ENCODE measurements at regions not wholly inside any gene's neighbourhood (a gene's known extent, or its start where the extent isn't known, plus 50 kb on each side); places are given as distances from the start of the nearest gene placed in this dataset.
"Not testable (repeated sequence)": the region's sequence is repeated elsewhere in the genome, so short reads cannot be mapped to it uniquely, and the experiment has no call there.

GRCh38 chr9:81798606-81799005 is 109.3 kb upstream of the TLE1 start:
- in situ Hi-C loops (cut with HindIII; ENCODE audit: low pct_ligation_motif_present, low pct_unique_long_range_greater_than_20kb, low sequenced_read_pairs): no loop called here
- DNase-seq: no peak

GRCh38 chr9:81801190-81801589 is 111.8 kb upstream of the TLE1 start:
- DNase-seq: peak; percentile 15
- in situ Hi-C loops (cut with HindIII; ENCODE audit: low pct_ligation_motif_present, low pct_unique_long_range_greater_than_20kb, low sequenced_read_pairs): no loop called here

GRCh38 chr9:81804306-81804705 is 115.0 kb upstream of the TLE1 start:
- no peak for DNase-seq
- in situ Hi-C loops (cut with HindIII; ENCODE audit: low pct_ligation_motif_present, low pct_unique_long_range_greater_than_20kb, low sequenced_read_pairs): no loop called here

- DNase-seq; in situ Hi-C loops (cut with HindIII; ENCODE audit: low pct_ligation_motif_present, low pct_unique_long_range_greater_than_20kb, low sequenced_read_pairs): not testable (repeated sequence)
Observed at GRCh38 chr9:81811688-81812087, 116.5 kb upstream of the SPATA31D4 start.

- in situ Hi-C loops (cut with HindIII; ENCODE audit: low pct_ligation_motif_present, low pct_unique_long_range_greater_than_20kb, low sequenced_read_pairs): no loop called here
- DNase-seq: no peak
Observed at GRCh38 chr9:81814401-81814793, 113.8 kb upstream of the SPATA31D4 start.

GRCh38 chr9:81814794-81815464 is 113.3 kb upstream of the SPATA31D4 start:
- in situ Hi-C loops (cut with HindIII; ENCODE audit: low pct_ligation_motif_present, low pct_unique_long_range_greater_than_20kb, low sequenced_read_pairs): no loop called here
- DNase-seq: no peak

GRCh38 chr9:81815781-81816180 is 112.4 kb upstream of the SPATA31D4 start:
- in situ Hi-C loops (cut with HindIII; ENCODE audit: low pct_ligation_motif_present, low pct_unique_long_range_greater_than_20kb, low sequenced_read_pairs): no loop called here
- no peak for DNase-seq

GRCh38 chr9:81819155-81819554 is 109.1 kb upstream of the SPATA31D4 start:
- in situ Hi-C loops (cut with HindIII; ENCODE audit: low pct_ligation_motif_present, low pct_unique_long_range_greater_than_20kb, low sequenced_read_pairs): no loop called here

GRCh38 chr9:81819859-81820546 is 108.2 kb upstream of the SPATA31D4 start:
- in situ Hi-C loops (cut with HindIII; ENCODE audit: low pct_ligation_motif_present, low pct_unique_long_range_greater_than_20kb, low sequenced_read_pairs): no loop called here
- no peak for DNase-seq

More at GRCh38 chr9:81819155-81819554, 109.1 kb upstream of the SPATA31D4 start:
- no peak for DNase-seq

- in situ Hi-C loops (cut with HindIII; ENCODE audit: low pct_ligation_motif_present, low pct_unique_long_range_greater_than_20kb, low sequenced_read_pairs): no loop called here
Observed at GRCh38 chr9:81822301-81822865, 105.8 kb upstream of the SPATA31D4 start.

GRCh38 chr9:81822967-81823366 is 105.3 kb upstream of the SPATA31D4 start:
- DNase-seq: no peak
- in situ Hi-C loops (cut with HindIII; ENCODE audit: low pct_ligation_motif_present, low pct_unique_long_range_greater_than_20kb, low sequenced_read_pairs): no loop called here

More at GRCh38 chr9:81822301-81822865, 105.8 kb upstream of the SPATA31D4 start:
- no peak for DNase-seq

GRCh38 chr9:81823672-81824554 is 104.3 kb upstream of the SPATA31D4 start:
- in situ Hi-C loops (cut with HindIII; ENCODE audit: low pct_ligation_motif_present, low pct_unique_long_range_greater_than_20kb, low sequenced_read_pairs): no loop called here
- DNase-seq: no peak

GRCh38 chr9:81824802-81825730 is 103.2 kb upstream of the SPATA31D4 start:
- in situ Hi-C loops (cut with HindIII; ENCODE audit: low pct_ligation_motif_present, low pct_unique_long_range_greater_than_20kb, low sequenced_read_pairs): no loop called here

GRCh38 chr9:81825846-81826516 is 102.2 kb upstream of the SPATA31D4 start:
- DNase-seq: peak; percentile 67
- in situ Hi-C loops (cut with HindIII; ENCODE audit: low pct_ligation_motif_present, low pct_unique_long_range_greater_than_20kb, low sequenced_read_pairs): no loop called here

More at GRCh38 chr9:81824802-81825730, 103.2 kb upstream of the SPATA31D4 start:
- DNase-seq: peak; percentile 32

- DNase-seq: no peak
- in situ Hi-C loops (cut with HindIII; ENCODE audit: low pct_ligation_motif_present, low pct_unique_long_range_greater_than_20kb, low sequenced_read_pairs): no loop called here
Observed at GRCh38 chr9:81826517-81826906, 101.7 kb upstream of the SPATA31D4 start.

- in situ Hi-C loops (cut with HindIII; ENCODE audit: low pct_ligation_motif_present, low pct_unique_long_range_greater_than_20kb, low sequenced_read_pairs): no loop called here
- DNase-seq: no peak
Observed at GRCh38 chr9:81827616-81828296, 100.5 kb upstream of the SPATA31D4 start.
